H1 (cell line): ENCODE measurements at regions not wholly inside any gene's neighbourhood (a gene's known extent, or its start where the extent isn't known, plus 50 kb on each side); places are given as distances from the start of the nearest gene placed in this dataset.

Source experiments
- CTCF ChIA-PET: fragments of 300-600 bp; sonication (Branson Sonifier 250); formaldehyde crosslinking; loops from one replicate; lab custom pipeline; 2021; ENCODE audit not compliant: partially characterized antibody; lab: Charles Lee
- POLR2A ChIA-PET: fragments of 300-600 bp; sonication (Branson Sonifier 250); formaldehyde crosslinking; loops from one replicate; lab custom pipeline; 2021; ENCODE audit warnings: inconsistent platforms; ENCODE audit not compliant: partially characterized antibody; lab: Charles Lee
- DNase-seq, 2 experiments: peaks; one replicate each; pipeline versions ENCODE4 v3.0.0 to v3.0.0-alpha.2; 2010 to 2022; ENCODE audit warnings: low spot score in 2 of 2, low read depth in 1 of 2, mixed read lengths in 1 of 2
- FAIRE-seq: peaks from 2 replicates; lab custom pipeline; 2011; peaks lifted over from hg19 to GRCh38; lab: Jason Lieb, UNC
- H2AFZ ChIP-seq: 2 replicates; pipeline ENCODE4 v1.8.1; 2012; ENCODE audit warnings: low read length, inconsistent platforms
- H2AK5ac ChIP-seq: 2 replicates; pipeline ENCODE4 v1.6.1; 2013; ENCODE audit warnings: low read depth, low read length
- H2BK120ac ChIP-seq: replicated peaks from 2 replicates; pipeline ENCODE3; 2013; ENCODE audit warnings: low read depth, low read length, inconsistent platforms
- H2BK12ac ChIP-seq: 2 replicates; pipeline ENCODE4 v1.6.1; 2013; ENCODE audit warnings: low read depth, low read length
- H2BK15ac ChIP-seq: 2 replicates; pipeline ENCODE4 v1.6.1; 2013; ENCODE audit warnings: low read length
- H2BK20ac ChIP-seq: 2 replicates; pipeline ENCODE4 v1.6.1; 2013; ENCODE audit warnings: low read length
- H2BK5ac ChIP-seq: 2 replicates; pipeline ENCODE4 v1.6.1; 2013; ENCODE audit warnings: low read depth, low read length
- H3K14ac ChIP-seq: 2 replicates; pipeline ENCODE4 v1.6.1; 2013; ENCODE audit warnings: inconsistent platforms; ENCODE audit not compliant: insufficient read length
- H3K18ac ChIP-seq: 2 replicates; pipeline ENCODE4 v1.6.1; 2013; ENCODE audit warnings: low read length; ENCODE audit errors: extremely low read depth
- H3K23ac ChIP-seq: 2 replicates; pipeline ENCODE4 v1.6.1; 2013; ENCODE audit warnings: inconsistent platforms; ENCODE audit not compliant: insufficient read length
- H3K23me2 ChIP-seq: 2 replicates; pipeline ENCODE4 v1.6.1; 2013; ENCODE audit warnings: low read depth, low read length
- H3K27ac ChIP-seq: 2 replicates; pipeline ENCODE4 v1.6.1; 2011; ENCODE audit warnings: low read depth, low read length, inconsistent platforms
- H3K27me3 ChIP-seq, 4 experiments: replicated peaks in 1 of 4; 1 replicate in 1 of 4; 2 replicates in 3 of 4; pipeline versions ENCODE4 v1.6.1 to v1.8.1; 2011 to 2013; ENCODE audit warnings: low read length in 3 of 4, mild to moderate bottlenecking in 3 of 4, inconsistent platforms in 2 of 4, mixed read lengths in 2 of 4, moderate library complexity in 1 of 4; ENCODE audit not compliant: control insufficient read depth in 3 of 4, insufficient read depth in 3 of 4; ENCODE audit errors: extremely low read depth in 1 of 4
- H3K36me3 ChIP-seq, 4 experiments: 2 replicates each; pipeline versions ENCODE4 v1.6.1 to v1.8.1; 2011 to 2013; ENCODE audit warnings: mild to moderate bottlenecking in 4 of 4, low read length in 3 of 4, moderate library complexity in 2 of 4, control low read depth in 1 of 4, inconsistent platforms in 1 of 4; ENCODE audit not compliant: insufficient read depth in 4 of 4, control insufficient read depth in 2 of 4
- H3K4ac ChIP-seq: replicated peaks from 2 replicates; pipeline ENCODE3; 2013; ENCODE audit warnings: low read length, low read depth, mixed read lengths, inconsistent platforms; ENCODE audit not compliant: insufficient read length
- H3K4me1 ChIP-seq, 4 experiments: replicated peaks in 1 of 4; 1 replicate in 1 of 4; 2 replicates in 3 of 4; pipeline versions ENCODE4 v1.6.1 to v1.8.1; 2011 to 2013; ENCODE audit warnings: low read length in 3 of 4, inconsistent platforms in 2 of 4, mixed read lengths in 1 of 4; ENCODE audit not compliant: insufficient read depth in 4 of 4, control insufficient read depth in 3 of 4
- H3K4me2 ChIP-seq, 2 experiments: 2 replicates each; pipeline versions ENCODE4 v1.6.1 to v1.8.1; 2011 to 2013; ENCODE audit warnings: low read depth in 2 of 2, low read length in 2 of 2, control low read depth in 1 of 2, inconsistent platforms in 1 of 2, mild to moderate bottlenecking in 1 of 2; ENCODE audit not compliant: insufficient read depth in 1 of 2
- H3K4me3 ChIP-seq, 4 experiments: fragments of 200-600, 300-600 bp in 1 of 4; sonication (generic), shearing (Covaris generic), sonication (Bioruptor Twin) in 1 of 4; 2 replicates each; pipeline versions ENCODE4 v1.5.1 to v1.8.1; 2011 to 2016; ENCODE audit warnings: low read length in 4 of 4, low read depth in 3 of 4, control low read depth in 2 of 4, inconsistent platforms in 2 of 4, mild to moderate bottlenecking in 2 of 4, mixed read lengths in 1 of 4, moderate library complexity in 1 of 4; ENCODE audit not compliant: insufficient read depth in 2 of 4; ENCODE audit errors: extremely low read depth in 1 of 4
- H3K56ac ChIP-seq: replicated peaks from 2 replicates; pipeline ENCODE3; 2013; ENCODE audit warnings: low read depth, mild to moderate bottlenecking, mixed read lengths, low read length, inconsistent platforms; ENCODE audit not compliant: insufficient read length
- H3K79me1 ChIP-seq: 2 replicates; pipeline ENCODE4 v1.6.1; 2013; ENCODE audit warnings: low read depth, low read length, control low read depth
- H3K79me2 ChIP-seq, 2 experiments: 2 replicates each; pipeline versions ENCODE4 v1.6.1 to v1.8.1; 2012 to 2013; ENCODE audit warnings: low read length in 2 of 2, mild to moderate bottlenecking in 2 of 2, inconsistent platforms in 1 of 2; ENCODE audit not compliant: insufficient read depth in 2 of 2, control insufficient read depth in 1 of 2
- H3K9ac ChIP-seq, 4 experiments: replicated peaks in 1 of 4; 1 replicate in 1 of 4; 2 replicates in 3 of 4; pipeline versions ENCODE4 v1.6.1 to v1.8.1; 2011 to 2013; ENCODE audit warnings: low read depth in 3 of 4, low read length in 3 of 4, control low read depth in 2 of 4, mild to moderate bottlenecking in 2 of 4, moderate library complexity in 2 of 4, inconsistent platforms in 1 of 4; ENCODE audit errors: extremely low read depth in 1 of 4
- H3K9me3 ChIP-seq, 2 experiments: 2 replicates each; pipeline versions ENCODE4 v1.6.1 to v1.8.1; 2012 to 2013; ENCODE audit warnings: mild to moderate bottlenecking in 2 of 2, moderate library complexity in 2 of 2, control low read depth in 1 of 2, inconsistent platforms in 1 of 2, low read depth in 1 of 2, low read length in 1 of 2, mixed read lengths in 1 of 2; ENCODE audit not compliant: insufficient read depth in 2 of 2
- H4K20me1 ChIP-seq, 2 experiments: replicated peaks in 1 of 2; 2 replicates each; pipeline versions ENCODE3 to v1.8.1; 2011 to 2013; ENCODE audit warnings: inconsistent platforms in 2 of 2, low read length in 2 of 2, mild to moderate bottlenecking in 1 of 2; ENCODE audit not compliant: insufficient read depth in 2 of 2, control insufficient read depth in 1 of 2
- H4K5ac ChIP-seq: 2 replicates; pipeline ENCODE4 v1.6.1; 2013; ENCODE audit warnings: low read length, low read depth, mixed read lengths, inconsistent platforms; ENCODE audit not compliant: insufficient read length
- H4K8ac ChIP-seq: 2 replicates; pipeline ENCODE4 v1.8.0; 2013; ENCODE audit warnings: mild to moderate bottlenecking, moderate library complexity, low read length, inconsistent platforms; ENCODE audit not compliant: insufficient read depth; ENCODE audit errors: extremely low read depth
- H4K91ac ChIP-seq: replicated peaks from 2 replicates; pipeline ENCODE3; 2013; ENCODE audit warnings: low read length, mixed read lengths, inconsistent platforms; ENCODE audit not compliant: insufficient read length
- CEBPB ChIP-seq: IDR thresholded peaks from 2 replicates; pipeline ENCODE4 v1.6.1; 2012; ENCODE audit warnings: low read depth, low read length
- CHD2 ChIP-seq: IDR thresholded peaks from 2 replicates; pipeline ENCODE4 v1.6.1; 2012; ENCODE audit warnings: low read length, improper control_type of control experiment
- CTBP2 ChIP-seq: IDR thresholded peaks from 2 replicates; pipeline ENCODE4 v1.7.0; 2011; ENCODE audit warnings: borderline replicate concordance, mild to moderate bottlenecking, moderate library complexity, mixed read lengths, low read length; ENCODE audit not compliant: insufficient read depth, insufficient read length
- EP300 ChIP-seq, 2 experiments: IDR thresholded peaks; 1 replicate in 1 of 2; 2 replicates in 1 of 2; pipeline ENCODE4 v1.6.1; 2011 to 2012; ENCODE audit warnings: low read depth in 2 of 2, low read length in 2 of 2, mild to moderate bottlenecking in 2 of 2, borderline replicate concordance in 1 of 2, inconsistent platforms in 1 of 2, moderate library complexity in 1 of 2
- FOSL1 ChIP-seq: IDR thresholded peaks from 2 replicates; pipeline ENCODE4 v1.6.1; 2011; ENCODE audit warnings: mild to moderate bottlenecking, low read depth, low read length, moderate library complexity; ENCODE audit not compliant: insufficient read depth
- POLR2A ChIP-seq, 2 experiments: IDR thresholded peaks; 1 replicate in 1 of 2; 2 replicates in 1 of 2; pipeline ENCODE4 v1.6.1; 2011; ENCODE audit warnings: low read depth in 2 of 2, low read length in 2 of 2, mild to moderate bottlenecking in 2 of 2; ENCODE audit errors: control extremely low read depth in 1 of 2
- YY1 ChIP-seq: IDR thresholded peaks from 2 replicates; pipeline ENCODE4 v1.6.1; 2011; ENCODE audit warnings: low read depth, mild to moderate bottlenecking, low read length
- WGBS, 2 experiments: shearing (Covaris generic) in 1 of 2; methylation state at CpG; one replicate each; pipeline versions ENCODE4 v1.1.6 to v1.1.7; 2013 to 2015; ENCODE audit warnings: low lambda C conversion rate in 2 of 2, mixed read lengths in 2 of 2, inconsistent platforms in 1 of 2, low coverage in 1 of 2, missing lambda C conversion rate in 1 of 2; ENCODE audit not compliant: insufficient replicate concordance in 2 of 2, insufficient coverage in 1 of 2, insufficient read length in 1 of 2; ENCODE audit errors: extremely low coverage in 1 of 2, missing lambda C conversion rate in 1 of 2; 5-methylcytosine and 5-hydroxymethylcytosine counted together

DNA sequence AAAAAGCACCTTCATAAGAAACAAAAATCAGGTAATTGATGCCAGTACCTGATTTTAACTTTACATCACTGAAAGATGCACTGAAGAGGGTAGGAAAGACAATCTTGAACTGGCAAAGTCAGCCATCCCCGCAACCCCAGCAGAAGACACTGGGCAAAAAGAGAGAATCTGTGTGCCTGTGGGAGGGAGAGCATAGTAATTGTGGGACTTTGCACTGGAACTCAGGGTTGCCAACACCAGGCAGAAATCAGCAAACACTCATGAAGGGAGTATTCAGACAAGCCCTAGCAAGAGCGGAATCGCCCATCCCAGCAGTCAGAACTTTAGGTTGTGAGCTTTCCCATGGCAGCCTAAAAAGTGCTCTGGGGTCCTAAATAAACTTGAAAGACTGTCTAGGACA, 344.6 kb upstream of the GJE1 start:
- Histone ChIP-seq H3K23ac (no peak overlapping the region), H2BK5ac (no peak overlapping the region), H2BK20ac (no peak overlapping the region), H2BK15ac (no peak overlapping the region), H3K9ac (no peak overlapping the region), H2BK120ac (no peak overlapping the region), H4K8ac (no peak overlapping the region), H3K4me3 (no peak overlapping the region), H3K27me3 (no peaks in the 10 kb centered on the region), H3K56ac (no peak overlapping the region), H3K4ac (no peak overlapping the region), H3K79me2 (no peaks in the 10 kb centered on the region), H3K27ac (no peak overlapping the region)
- CTCF ChIA-PET, result no interaction called here
- FAIRE-seq, result no peak
- DNase-seq, result no peak
- TF ChIP-seq POLR2A (IDR thresholded peaks at IDR 0.05; ENCODE audit: control extremely low read depth in 1 of 2, low read depth in 2 of 2, low read length in 2 of 2) (no peak), EP300 (IDR thresholded peaks at IDR 0.05; ENCODE audit: borderline replicate concordance in 1 of 2, low read depth in 2 of 2, low read length in 2 of 2) (no peak), CHD2 (no peak), YY1 (no peak), FOSL1 (no peak), CEBPB (no peak), CTBP2 (no peak)
- TF ChIP-seq, all 59 proteins: peak for 0
- H3K4me1 ChIP-seq, result peaks cover 0 to 7% (median 2%) of the 10 kb centered on the region in 4 experiments; a peak in 2 of 7 replicates
- no peak overlapping the region; the same call in 1 of the 2 replicates for H2BK12ac ChIP-seq
- no peak overlapping the region for H2AK5ac ChIP-seq
- H4K91ac ChIP-seq, result no peak overlapping the region
- H2AFZ ChIP-seq, result no peak overlapping the region
- H3K79me1 ChIP-seq, result no peaks in the 10 kb centered on the region
- H3K14ac ChIP-seq, result no peak overlapping the region
- H3K18ac ChIP-seq, result no peak overlapping the region
- no peak overlapping the region for H4K5ac ChIP-seq
- no peaks in the 10 kb centered on the region for H4K20me1 ChIP-seq
- H3K9me3 ChIP-seq, result 0 out of 4 replicates have a peak, but pooled peaks cover 0 to under 1% of the 10 kb centered on the region in 2 experiments
- 100% methylated on average over 3 of the region's 3 CpGs; no CpG with 5 or more reads in 1 of the 2 experiments for WGBS, 2 experiments
- H3K36me3 ChIP-seq, result no peaks in the 10 kb centered on the region
- H3K4me2 ChIP-seq, result no peak overlapping the region
- H3K23me2 ChIP-seq, result no peaks in the 10 kb centered on the region
- POLR2A ChIA-PET, result no interaction called here
